Endometrial microvascular endothelial cells (primary cell): ENCODE measurements at regions not wholly inside any gene's neighbourhood (a gene's known extent, or its start where the extent isn't known, plus 50 kb on each side); places are given as distances from the start of the nearest gene placed in this dataset.

Experiments used
- in situ Hi-C: cut with HindIII; loops from 2 replicates; pipeline ENCODE4 v1.10.0; 2017; ENCODE audit warnings: low sequenced_read_pairs, low pct_unique_long_range_greater_than_20kb; ENCODE audit errors: inconsistent ontology term

- in situ Hi-C loops = no loop called here
Measured at GRCh38 chr1:98393719-98394118, 267.8 kb upstream of the SNX7 start.

GRCh38 chr1:98391175-98391574, 270.3 kb upstream of the SNX7 start:
- in situ Hi-C loops = no loop called here

DNA sequence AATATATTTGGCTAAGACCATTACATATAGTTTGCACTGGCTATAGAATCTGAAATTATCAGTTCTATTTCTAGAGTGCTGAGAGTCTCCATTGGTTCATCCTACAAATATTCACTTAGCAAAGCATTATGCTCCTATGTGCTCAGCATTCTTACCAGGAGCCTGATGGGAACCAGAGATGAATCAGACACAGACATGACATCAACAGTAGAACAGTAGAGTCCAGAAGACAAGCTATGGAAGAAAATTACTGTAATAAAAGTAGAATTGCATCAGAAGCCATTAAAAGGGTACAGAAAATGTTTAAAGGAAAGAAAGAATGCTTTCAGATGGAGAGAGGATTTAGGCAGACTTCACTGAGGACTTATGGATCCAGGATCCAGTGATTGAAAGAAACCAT, 271.7 kb upstream of the SNX7 start:
- in situ Hi-C loops = no loop called here

DNA sequence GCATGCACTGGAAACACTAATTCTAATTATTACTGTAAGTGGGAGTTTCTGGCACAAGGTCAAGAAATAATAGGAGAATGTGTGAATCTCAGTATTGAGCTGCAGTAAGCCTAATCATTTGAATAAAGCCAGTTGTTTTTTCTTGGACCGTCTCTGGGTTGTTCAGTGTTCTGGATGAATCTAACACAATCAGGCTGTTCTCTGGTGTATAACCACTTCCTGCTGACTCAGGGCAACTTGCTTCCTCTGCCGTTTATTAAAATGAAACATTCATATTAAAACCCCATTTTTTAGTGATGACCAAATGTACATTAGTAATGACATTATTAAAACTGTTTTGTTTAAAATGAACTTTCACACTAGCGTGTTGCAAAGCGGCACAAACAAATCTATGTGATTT, 273.1 kb upstream of the SNX7 start:
- in situ Hi-C loops = no loop called here

- in situ Hi-C loops = no loop called here
Measured at GRCh38 chr1:98387701-98388100, 273.8 kb upstream of the SNX7 start.

DNA sequence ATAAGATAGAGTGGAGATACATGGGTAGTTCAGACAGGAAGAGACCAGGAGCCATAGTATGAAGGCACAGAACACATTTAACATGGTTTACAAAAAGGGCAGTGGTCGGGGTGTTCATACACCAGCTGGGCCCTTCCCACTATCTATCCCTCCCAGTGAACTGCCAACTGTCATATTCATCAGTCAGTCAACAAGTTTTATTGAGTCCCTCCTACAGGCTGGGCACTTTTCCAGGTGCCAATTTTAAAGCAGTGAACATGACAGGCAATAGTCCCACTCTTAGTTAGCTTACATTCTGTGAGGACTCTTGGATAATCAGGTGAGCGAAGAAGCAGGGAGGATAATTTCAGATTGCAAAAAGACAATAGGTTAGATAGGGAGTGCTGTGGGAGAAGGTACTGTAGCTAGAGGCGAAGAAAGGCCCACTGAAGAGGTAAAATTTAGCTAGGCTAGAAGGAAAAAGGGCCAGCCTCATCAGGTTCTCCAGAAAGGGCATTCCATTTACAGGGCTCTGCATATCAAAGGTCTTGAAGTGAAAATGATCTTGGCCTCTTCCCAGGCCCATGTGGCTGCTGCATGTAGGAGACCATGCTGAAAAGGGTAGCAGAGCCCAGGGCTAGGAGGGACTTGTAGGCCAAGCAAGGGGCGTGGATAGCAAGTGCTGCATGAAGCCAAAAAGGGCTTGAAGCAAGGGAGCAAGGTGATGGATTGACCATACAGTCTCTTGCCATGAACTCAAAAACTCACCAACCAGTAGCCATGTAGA, 274.7 kb upstream of the SNX7 start:
- in situ Hi-C loops = no loop called here

- in situ Hi-C loops = no loop called here
Measured at GRCh38 chr1:98385652-98386051, 275.9 kb upstream of the SNX7 start.

- in situ Hi-C loops = no loop called here
Measured at GRCh38 chr1:98384461-98385141, 276.9 kb upstream of the SNX7 start.

GRCh38 chr1:98382986-98383740, 278.4 kb upstream of the SNX7 start:
- in situ Hi-C loops = no loop called here

- in situ Hi-C loops = no loop called here
Measured at GRCh38 chr1:98382586-98382985, 278.9 kb upstream of the SNX7 start.

DNA sequence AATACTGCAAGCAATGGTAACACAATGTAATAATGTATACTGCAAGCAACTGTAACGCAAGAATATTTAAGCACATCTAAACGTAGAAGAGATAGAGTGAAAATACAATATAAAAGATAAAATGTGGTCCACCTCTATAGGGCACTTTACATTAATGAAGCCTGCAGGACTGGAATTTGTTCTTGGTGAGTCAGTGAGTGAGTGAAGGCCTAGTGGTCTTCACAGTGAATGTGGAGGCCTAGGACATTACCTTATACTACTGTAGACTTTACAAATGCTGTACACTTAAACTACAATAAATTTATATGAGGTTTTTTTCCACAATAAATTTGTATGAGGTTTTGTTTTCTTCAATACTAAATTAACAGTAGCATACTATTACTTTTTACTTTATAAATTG, 287.4 kb upstream of the SNX7 start:
- in situ Hi-C loops = no loop called here

DNA sequence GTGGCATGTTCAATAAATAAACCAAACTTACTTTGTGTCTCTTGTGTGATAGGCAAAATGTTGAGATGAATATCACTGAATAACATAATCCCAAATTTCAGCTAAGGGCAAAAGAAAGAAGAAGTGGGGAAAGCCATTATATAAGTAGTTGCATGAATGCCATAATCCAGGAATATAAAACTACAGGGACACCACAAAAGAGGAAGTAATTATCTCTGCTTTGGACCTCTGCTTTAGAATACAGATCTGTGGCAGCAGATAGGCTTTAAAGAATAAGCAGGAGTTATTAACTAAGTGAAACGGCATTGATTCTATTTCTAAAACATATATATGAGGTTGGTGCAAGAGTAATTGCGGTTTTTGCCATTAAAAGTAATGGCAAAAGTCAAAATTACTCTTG, 288.5 kb upstream of the SNX7 start:
- in situ Hi-C loops = no loop called here

DNA sequence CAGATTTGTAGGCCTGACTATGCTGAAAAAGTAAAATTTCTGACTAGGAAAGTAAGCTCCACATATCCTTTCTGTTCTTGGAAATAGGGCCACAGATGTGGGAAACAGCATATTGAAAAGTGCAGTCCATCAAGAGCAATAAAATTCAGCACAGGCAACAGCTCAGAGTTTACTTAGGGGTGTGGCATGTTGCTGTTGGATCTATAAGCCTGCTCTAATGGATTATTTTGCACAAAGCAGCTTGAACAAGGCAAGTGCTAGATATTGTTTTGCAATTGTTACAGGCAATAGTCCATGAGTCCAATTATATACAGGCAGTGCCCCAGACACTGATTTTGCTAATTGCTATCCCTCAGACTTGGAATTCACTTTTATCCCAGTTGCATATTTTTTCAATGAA, 289.8 kb upstream of the SNX7 start:
- in situ Hi-C loops = no loop called here

- in situ Hi-C loops = no loop called here
Measured at GRCh38 chr1:98369463-98369862, 292.1 kb upstream of the SNX7 start.

GRCh38 chr1:98368995-98369394, 292.5 kb upstream of the SNX7 start:
- in situ Hi-C loops = no loop called here

- in situ Hi-C loops = no loop called here
Measured at GRCh38 chr1:98367426-98367825, 294.1 kb upstream of the SNX7 start.

DNA sequence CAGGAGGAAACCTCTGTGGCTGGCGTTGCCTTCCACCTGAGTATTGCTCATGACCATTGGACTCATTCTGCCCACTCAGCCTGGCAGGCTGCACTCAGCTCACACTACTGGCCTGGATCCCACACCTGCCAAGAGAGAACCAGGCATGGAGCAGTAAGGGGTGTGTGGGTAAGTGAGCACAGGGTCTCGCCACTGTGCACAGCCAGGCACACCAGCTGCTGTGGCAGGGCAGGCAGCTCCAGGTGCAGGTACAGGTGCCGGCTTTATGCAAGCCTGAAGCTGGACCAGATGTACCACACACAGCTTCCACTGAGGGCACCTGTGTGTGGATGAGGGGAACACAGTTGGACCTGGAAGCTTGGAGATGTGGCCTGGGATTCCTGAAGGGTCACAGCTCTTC, 295.2 kb upstream of the SNX7 start:
- in situ Hi-C loops = no loop called here

DNA sequence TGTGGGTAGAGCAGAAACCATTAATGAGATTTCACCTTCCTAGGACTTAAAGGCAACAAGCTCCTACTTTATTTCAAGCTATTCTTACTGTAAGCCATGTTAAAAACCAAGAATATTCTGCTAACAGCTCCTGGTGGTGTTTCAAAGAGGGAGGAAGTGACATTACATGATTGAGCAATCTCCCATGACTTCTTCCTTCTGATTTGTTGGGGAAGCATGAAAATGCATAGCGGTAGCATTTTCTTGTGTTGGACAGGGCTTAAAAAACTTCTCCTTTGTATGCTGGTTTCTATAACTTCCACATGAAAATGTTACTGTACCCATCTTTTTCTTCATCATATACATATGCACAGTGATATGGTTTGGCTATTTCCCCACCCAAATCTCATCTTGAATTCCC, 297.0 kb upstream of the SNX7 start:
- in situ Hi-C loops = no loop called here

- in situ Hi-C loops = no loop called here
Measured at GRCh38 chr1:98360864-98361263, 300.7 kb upstream of the SNX7 start.
